Erythroblast (primary cell): ENCODE measurements at regions not wholly inside any gene's neighbourhood (a gene's known extent, or its start where the extent isn't known, plus 50 kb on each side); places are given as distances from the start of the nearest gene placed in this dataset.

ENCODE experiments used
- GATA1 ChIP-seq: IDR thresholded peaks from 2 replicates; pipeline ENCODE4 v1.6.1; 2011; ENCODE audit warnings: low read depth, mild to moderate bottlenecking, control low read depth, low read length, moderate library complexity
- POLR2A ChIP-seq: IDR thresholded peaks from 2 replicates; pipeline ENCODE4 v1.6.1; 2011; ENCODE audit warnings: mild to moderate bottlenecking, low read length

- no peak for TF ChIP-seq POLR2A
- TF ChIP-seq GATA1: no peak
Observed at GRCh38 chr2:125405816-125406215, 1250.1 kb upstream of the GYPC start.
